RKO (cell line): ENCODE measurements at regions not wholly inside any gene's neighbourhood (a gene's known extent, or its start where the extent isn't known, plus 50 kb on each side); places are given as distances from the start of the nearest gene placed in this dataset.
"Not testable (repeated sequence)": the region's sequence is repeated elsewhere in the genome, so short reads cannot be mapped to it uniquely, and the experiment has no call there.

Experiments used
- DNase-seq: peaks from one replicate; pipeline ENCODE4 v3.0.0-alpha.2; 2016; ENCODE audit warnings: low spot score

- DNase-seq: not testable (repeated sequence)
These were observed 109.4 kb upstream of the SGIP1 start for GRCh38 chr1:66424530-66424929.

- DNase-seq: no peak
These were observed 107.6 kb upstream of the SGIP1 start for GRCh38 chr1:66426239-66426853.

DNA sequence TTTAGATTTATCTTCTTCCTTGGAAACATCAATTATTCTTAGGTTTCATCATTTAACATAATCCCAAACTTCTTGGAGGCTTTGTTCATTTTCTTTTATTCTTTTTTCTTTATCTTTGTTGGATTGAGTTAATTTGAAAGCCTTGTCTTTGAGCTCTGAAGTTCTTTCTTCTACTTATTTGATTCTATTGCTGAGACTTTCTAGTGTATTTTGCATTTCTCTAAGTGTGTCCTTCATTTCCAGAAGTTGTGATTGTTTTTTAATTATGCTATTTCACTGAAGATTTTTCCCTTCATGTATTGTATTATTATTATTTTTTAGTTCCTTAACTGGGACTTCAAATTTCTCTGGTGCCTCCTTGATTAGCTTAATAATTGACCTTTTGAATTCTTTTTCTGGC lies 103.1 kb upstream of the SGIP1 start:
- not testable (repeated sequence) for DNase-seq

DNA sequence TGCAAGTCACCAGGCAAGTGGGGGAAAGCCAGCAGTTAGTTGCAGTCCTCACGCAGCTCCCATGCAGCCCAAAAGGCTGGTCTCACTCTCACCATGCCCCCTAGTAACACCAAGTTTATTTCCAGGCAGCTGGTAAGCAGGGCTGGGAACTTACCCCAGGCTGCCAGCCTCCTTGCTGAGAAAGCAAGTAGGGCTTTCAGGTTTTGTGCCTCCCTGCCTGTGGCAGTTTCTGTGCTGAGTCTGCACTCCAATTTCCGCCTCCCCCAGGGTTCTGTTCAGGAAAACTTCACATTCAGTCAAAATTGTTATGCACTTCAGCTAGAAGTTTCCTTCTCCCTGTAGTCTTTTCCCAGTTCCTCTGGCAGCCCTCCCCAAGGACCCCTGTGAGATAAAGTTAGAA lies 102.0 kb upstream of the SGIP1 start:
- DNase-seq: no peak

DNA sequence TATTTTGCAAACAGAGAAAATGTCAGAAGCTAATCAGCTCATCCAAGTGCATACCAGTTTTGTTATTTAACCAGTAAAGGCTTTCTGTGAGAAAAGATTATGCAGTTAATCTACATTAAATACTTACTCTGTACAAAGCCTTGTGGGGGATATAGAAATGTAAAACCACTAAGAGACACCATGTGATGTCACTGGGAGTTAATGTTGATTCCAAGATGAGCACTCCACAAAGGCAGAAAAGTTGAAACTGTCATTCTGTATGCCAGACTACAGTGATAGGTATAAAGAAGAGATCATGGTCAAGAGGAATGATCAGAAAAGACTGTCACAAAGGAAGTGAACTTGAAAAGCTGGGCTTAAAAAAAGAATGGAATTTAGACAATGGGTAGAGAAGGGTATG lies 100.3 kb upstream of the SGIP1 start:
- DNase-seq: no peak

- DNase-seq: no peak
These were observed 99.9 kb upstream of the SGIP1 start for GRCh38 chr1:66434096-66434495.

GRCh38 chr1:66435541-66435940 lies 98.4 kb upstream of the SGIP1 start:
- DNase-seq: no peak

DNA sequence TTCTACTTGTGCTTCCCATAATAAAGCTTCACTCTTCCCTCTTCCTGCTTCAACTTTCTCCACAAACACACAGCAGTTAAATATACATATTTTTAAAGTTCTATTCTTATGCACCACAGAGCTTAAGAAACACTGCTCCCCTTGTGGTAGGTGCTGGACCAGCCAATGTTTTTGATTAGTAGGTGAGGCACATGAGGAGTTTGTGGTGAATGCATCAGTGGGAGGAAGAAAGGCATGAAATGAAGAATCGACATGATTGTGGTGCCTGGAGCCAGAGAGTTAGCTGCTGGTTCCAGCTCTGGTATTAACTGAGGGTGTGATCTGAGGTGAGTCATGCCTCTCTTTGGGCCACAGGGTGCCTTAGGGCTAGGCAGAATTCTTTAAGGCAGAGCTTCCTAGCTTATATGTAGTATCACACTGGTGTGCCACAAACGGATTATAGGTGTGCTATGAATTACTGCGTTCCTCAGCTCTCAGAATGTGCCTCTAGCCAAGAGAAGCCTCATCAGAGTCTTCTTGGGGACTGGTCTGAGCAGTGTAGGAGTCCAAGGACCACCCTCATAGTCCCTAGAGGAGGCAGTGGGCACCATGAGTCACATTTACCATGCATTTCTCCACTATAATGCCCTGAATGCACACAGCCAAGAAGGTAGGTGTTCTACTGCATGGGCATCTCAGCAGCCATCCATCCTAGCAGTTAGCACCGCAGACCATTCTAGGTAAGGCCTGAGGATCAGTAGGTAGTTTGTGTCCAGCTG lies 97.4 kb upstream of the SGIP1 start:
- peak; percentile 24 for DNase-seq

DNA sequence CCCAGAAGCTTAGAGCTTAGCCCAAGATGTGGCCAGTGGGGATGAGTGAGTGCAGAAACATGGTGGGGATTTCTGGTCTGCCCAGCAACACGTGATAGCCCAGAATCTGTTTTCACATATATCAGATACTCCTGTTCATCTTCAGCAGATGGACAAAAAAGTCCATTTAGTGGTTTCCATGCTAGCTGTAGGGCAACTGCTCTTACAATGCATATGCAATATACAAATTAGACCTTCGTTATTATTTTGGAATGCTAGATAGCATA lies 96.9 kb upstream of the SGIP1 start:
- DNase-seq: no peak

DNA sequence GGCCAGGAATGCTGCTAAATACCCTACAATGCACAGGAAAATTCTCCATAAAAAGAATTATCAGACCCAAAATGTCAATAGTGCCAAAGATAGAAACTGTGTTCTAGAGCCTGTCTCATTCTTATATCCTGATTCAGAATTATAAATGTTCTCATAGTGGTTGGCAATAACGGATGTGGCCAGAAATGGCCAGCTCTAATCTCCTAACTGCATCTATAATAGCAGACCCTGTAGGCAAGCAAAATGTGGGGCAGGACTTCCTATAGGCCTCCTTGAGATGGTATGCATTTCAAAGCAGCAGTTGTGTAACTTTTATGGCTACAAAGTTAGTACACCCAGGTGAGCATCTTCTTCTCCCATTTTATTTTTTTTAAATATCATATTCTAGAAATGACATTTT lies 95.9 kb upstream of the SGIP1 start:
- DNase-seq: no peak

DNA sequence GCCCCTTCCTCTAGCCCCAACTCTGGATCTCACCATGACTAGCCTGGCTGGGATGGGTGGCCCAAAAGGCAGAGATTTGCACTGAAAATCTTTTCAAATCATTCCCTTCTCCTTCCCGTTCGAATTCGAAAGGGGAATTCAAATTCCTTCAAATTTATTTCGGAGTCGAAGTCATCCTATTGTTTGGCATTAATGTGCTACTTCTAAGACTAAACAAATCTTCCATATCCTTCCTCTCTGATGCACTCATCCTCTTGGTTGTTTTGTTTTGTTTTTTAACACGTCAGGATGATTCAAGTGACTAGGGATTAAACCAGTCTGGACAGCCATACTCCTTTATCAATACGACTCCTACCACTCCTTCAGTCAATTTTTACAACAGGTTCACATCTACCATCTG lies 95.5 kb upstream of the SGIP1 start:
- no peak for DNase-seq

GRCh38 chr1:66439031-66439740 lies 94.8 kb upstream of the SGIP1 start:
- DNase-seq: no peak

DNA sequence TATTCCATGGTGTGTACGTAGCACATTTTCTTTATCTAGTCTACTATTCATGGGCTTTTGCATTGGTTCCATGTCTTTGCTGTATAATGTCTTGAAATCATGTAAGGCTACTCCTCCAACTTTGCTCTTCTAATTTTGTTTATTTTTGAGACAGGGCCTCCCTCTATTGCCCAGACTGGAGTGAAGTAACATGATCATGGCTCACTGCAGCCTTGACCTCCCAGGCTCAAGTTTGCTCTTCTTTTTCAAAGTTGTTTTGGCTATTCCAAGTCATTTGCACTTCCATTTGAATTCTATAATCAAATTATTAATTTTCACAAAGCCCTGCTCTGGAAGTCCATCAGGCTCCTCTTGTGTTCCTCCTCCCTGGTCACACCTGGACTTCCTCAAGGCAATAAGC lies 90.2 kb upstream of the SGIP1 start:
- DNase-seq: no peak

DNA sequence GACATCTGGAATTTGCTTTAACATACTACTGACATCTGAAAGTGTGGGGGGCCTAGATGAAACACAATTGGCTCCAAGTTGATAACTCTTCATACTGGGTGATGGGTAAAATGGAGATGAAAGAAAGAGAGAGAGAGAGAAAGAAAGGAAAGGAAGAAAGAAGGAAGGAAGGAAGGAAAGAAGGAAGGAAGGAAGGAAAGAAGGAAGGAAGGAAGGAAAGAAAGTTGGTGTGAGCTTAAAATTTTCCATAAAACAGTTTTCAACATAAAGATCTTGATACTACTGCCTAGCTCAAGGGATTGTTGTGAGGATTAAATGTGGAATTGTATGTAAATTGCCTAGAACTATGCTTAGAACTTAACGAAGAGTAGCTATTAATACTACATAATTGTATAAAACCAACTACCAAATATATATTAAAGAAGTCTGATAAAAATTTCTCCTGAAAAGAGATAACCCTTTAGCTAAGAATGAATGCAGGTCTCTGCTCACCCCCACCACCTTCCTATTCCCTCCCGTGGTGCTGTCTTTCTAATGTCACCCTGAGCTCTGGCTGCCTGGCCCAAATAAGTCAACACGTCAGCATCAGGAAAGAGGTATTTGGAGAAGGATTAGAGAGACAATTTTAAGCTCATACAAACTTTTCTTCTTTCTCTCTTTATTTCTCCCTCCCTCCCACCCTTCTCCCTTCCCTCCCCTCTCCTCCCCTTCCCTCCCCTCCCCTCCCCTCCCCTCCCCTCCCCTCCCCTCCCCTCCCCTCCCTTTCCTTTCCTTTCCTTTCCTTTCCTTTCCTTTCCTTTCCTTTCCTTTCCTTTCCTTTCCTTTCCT lies 89.3 kb upstream of the SGIP1 start:
- no peak for DNase-seq

GRCh38 chr1:66445492-66446181 lies 88.3 kb upstream of the SGIP1 start:
- DNase-seq: no peak

DNA sequence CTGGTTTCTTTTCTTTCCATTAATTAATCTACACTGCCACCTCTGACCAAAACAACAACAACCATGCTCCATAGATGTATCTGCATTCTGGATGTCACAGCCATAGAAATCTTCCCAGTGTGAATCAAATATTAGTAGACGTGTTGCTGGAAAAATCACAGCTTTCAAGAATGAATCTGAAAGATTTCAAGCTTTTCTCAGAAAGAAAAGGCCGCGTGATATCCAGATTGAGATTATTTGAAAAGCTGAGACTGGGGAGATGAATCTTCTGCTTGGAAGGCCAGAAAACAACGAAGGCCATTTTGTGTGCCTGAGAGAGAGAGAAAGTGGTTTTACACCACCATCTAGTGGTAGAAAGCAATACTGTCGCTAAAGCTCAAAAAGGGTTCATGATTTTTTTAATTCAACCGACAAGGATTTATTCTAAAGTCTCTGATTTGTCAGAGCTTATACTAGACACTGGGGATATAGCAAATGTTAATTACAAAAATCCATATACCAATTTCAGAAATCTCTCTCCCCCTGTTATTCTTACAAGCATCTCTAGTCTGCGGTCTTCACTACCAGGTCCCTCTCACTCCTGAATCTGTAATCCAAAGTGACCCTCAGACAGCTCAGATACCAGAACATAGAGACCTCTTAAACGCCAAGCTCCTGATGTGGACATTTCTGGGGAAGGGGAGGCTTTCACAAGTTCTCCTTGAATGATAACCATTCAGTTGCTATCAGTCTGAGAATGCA lies 87.5 kb upstream of the SGIP1 start:
- peak; percentile 76 for DNase-seq

- no peak for DNase-seq
These were observed 83.9 kb upstream of the SGIP1 start for GRCh38 chr1:66450043-66450514.

DNA sequence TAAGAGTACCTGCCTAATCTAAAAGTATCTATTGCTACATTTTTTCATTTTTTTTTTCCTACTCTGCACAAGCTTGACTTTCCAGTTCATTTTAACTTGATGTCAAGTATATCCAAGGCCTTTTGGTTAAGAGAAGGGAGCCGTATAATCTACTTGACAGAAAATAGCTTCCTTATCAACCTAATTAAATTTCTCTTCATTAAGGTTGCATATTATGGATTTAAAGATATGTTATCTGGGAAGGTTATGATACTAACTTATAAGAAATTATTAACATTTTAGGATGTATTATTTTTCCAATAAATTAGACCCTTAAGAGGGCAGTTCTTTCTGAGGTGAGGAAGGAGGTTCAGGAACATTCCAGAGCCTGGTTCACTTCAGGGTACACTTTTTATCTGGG lies 83.1 kb upstream of the SGIP1 start:
- DNase-seq: no peak

GRCh38 chr1:66452162-66452561 lies 81.8 kb upstream of the SGIP1 start:
- no peak for DNase-seq

DNA sequence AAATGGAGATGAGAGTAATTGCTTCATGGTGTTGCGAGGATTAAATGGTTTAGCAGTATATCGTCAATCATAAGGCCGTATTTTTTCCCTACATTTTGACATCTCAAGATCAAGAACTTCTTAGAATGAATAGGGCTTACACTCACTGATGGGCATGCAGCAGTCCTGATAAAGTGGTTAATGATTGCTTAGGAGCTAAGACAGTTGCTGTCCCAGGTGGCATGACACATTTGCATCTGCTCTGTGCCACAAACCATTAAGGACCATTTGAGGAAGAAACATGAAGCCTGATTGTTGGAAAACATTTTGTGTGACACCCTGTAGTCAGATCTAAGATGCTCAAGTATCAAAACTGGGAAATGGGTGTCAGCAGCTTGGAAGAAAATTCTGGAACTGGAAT lies 81.0 kb upstream of the SGIP1 start:
- DNase-seq: no peak

- DNase-seq: no peak
These were observed 78.5 kb upstream of the SGIP1 start for GRCh38 chr1:66455446-66455845.
